Pancreas (tissue), 10 donors: ENCODE measurements at regions not wholly inside any gene's neighbourhood (a gene's known extent, or its start where the extent isn't known, plus 50 kb on each side); places are given as distances from the start of the nearest gene placed in this dataset.
"Not testable (repeated sequence)": the region's sequence is repeated elsewhere in the genome, so short reads cannot be mapped to it uniquely, and the experiment has no call there.

Experiments used
- ATAC-seq, 4 donors: fragments of 200-7000 bp; cut with Tn5 transposase; one replicate each; pipeline versions ENCODE4 v1.8.0 to v1.9.1; 2020; ENCODE audit warnings: mild to moderate bottlenecking in 4 of 4, moderate library complexity in 4 of 4
- DNase-seq, 6 donors: peaks; one replicate each; pipeline ENCODE4 v3.0.0-alpha.2; 2020
- FAIRE-seq: peaks from 2 replicates; lab custom pipeline; 2012; peaks lifted over from hg19 to GRCh38; lab: Jason Lieb, UNC
- H3K27ac ChIP-seq, 4 donors: fragments of 200-600 bp; sonication (generic); 1 replicate in 3 of 4; 2 replicates in 1 of 4; pipeline versions ENCODE4 v1.5.0 to v1.8.0; 2020
- H3K27me3 ChIP-seq, 4 donors: fragments of 200-600 bp; one replicate each; pipeline ENCODE4 v1.8.0; 2021
- H3K36me3 ChIP-seq, 3 donors: fragments of 200-600 bp; sonication (generic) in 1 of 3; one replicate each; pipeline versions ENCODE4 v1.5.0 to v1.8.0; 2020 to 2021
- H3K4me1 ChIP-seq, 3 donors: fragments of 200-600 bp; one replicate each; pipeline ENCODE4 v1.8.0; 2021
- H3K4me3 ChIP-seq, 4 donors: fragments of 200-600 bp; sonication (generic) in 2 of 4; one replicate each; pipeline versions ENCODE4 v1.5.0 to v1.8.0; 2020 to 2021
- H3K9me3 ChIP-seq, 4 donors: fragments of 200-600 bp; one replicate each; pipeline ENCODE4 v1.8.0; 2021
- CTCF ChIP-seq, 4 donors: fragments of 200-600 bp; sonication (generic) in 3 of 4; IDR thresholded peaks; one replicate each; pipeline versions ENCODE4 v1.5.0 to v1.8.0; 2021; ENCODE audit warnings: antibody characterized with exemption in 4 of 4
- WGBS, 2 donors: extraction: QIAGEN DNeasy Blood & Tissue Kit; methylation state at CpG; one replicate each; pipeline ENCODE4 v1.1.7; 2013; 5-methylcytosine and 5-hydroxymethylcytosine counted together
- intact Hi-C, 3 donors: fragments of 100-400 bp; cut with DNase I; formaldehyde crosslinking; loops; one replicate each; pipeline versions ENCODE4 v1.11.1 to v1.14.2; 2022
- donor health status: healthy with polysubstance abuse.
- donor health status: DM: no; HTN: no; CAD: no; lungs with moderate emphysema.
- donor health status: DM: no; HTN: no; CAD: no.
- donor health status: control.
- donor health status: control.
- donor health status: Bipolar disorder and iron deficiency.
- donor health status: DM: yes; HTN: yes; CAD: no.
- donor health status: DM: no; HTN: no; CAD: no.
- donor health status: DM: no; HTN: no; CAD: no.
- donor health status: DM: yes; HTN: yes; CAD: no.

GRCh38 chr3:94373456-94373855, 310.6 kb downstream of the NSUN3 start:
- H3K4me3 ChIP-seq, result no peak overlapping the region
- no peak for TF ChIP-seq CTCF (IDR thresholded peaks at IDR 0.05)
- FAIRE-seq, result no peak
- intact Hi-C loops, result no loop called here
- H3K9me3 ChIP-seq, result no peaks in the 10 kb centered on the region
- DNase-seq, result no peak
- no peak overlapping the region for H3K27ac ChIP-seq
- H3K36me3 ChIP-seq, result no peaks in the 10 kb centered on the region
- H3K27me3 ChIP-seq, result no peaks in the 10 kb centered on the region
- no peaks in the 10 kb centered on the region for H3K4me1 ChIP-seq
- no peak for ATAC-seq

- DNase-seq, result no peak
- no peaks in the 10 kb centered on the region for H3K27me3 ChIP-seq
- no peak for FAIRE-seq
- H3K27ac ChIP-seq, result no peak overlapping the region
- H3K4me3 ChIP-seq, result no peak overlapping the region
- H3K9me3 ChIP-seq, result no peaks in the 10 kb centered on the region
- no peaks in the 10 kb centered on the region for H3K36me3 ChIP-seq
- H3K4me1 ChIP-seq, result no peaks in the 10 kb centered on the region
- 49 to 67% methylated on average over 1 of the region's 1 CpG for WGBS, 2 donors
- intact Hi-C loops, result no loop called here
- ATAC-seq, result no peak
- no peak for TF ChIP-seq CTCF (IDR thresholded peaks at IDR 0.05)
These were observed 311.7 kb downstream of the NSUN3 start for GRCh38 chr3:94374439-94375161.

GRCh38 chr3:94377123-94377696, 314.3 kb downstream of the NSUN3 start:
- not testable (repeated sequence) for FAIRE-seq

GRCh38 chr3:94377863-94378262, 315.0 kb downstream of the NSUN3 start:
- FAIRE-seq, H3K4me3 ChIP-seq, H3K9me3 ChIP-seq, ATAC-seq, H3K4me1 ChIP-seq, DNase-seq, H3K27me3 ChIP-seq, H3K36me3 ChIP-seq, intact Hi-C loops, H3K27ac ChIP-seq: not testable (repeated sequence)
- WGBS, 2 donors, result 76 to 79% methylated on average over 3 of the region's 3 CpGs

More at GRCh38 chr3:94377123-94377696, 314.3 kb downstream of the NSUN3 start:
- H3K27me3 ChIP-seq, H3K4me1 ChIP-seq, intact Hi-C loops, H3K9me3 ChIP-seq, ATAC-seq, H3K27ac ChIP-seq, DNase-seq, H3K4me3 ChIP-seq, H3K36me3 ChIP-seq: not testable (repeated sequence)
- 68 to 81% methylated on average over 3 of the region's 3 CpGs for WGBS, 2 donors

- no peaks in the 10 kb centered on the region for H3K4me1 ChIP-seq
- H3K27me3 ChIP-seq, result no peaks in the 10 kb centered on the region
- 66 to 73% methylated on average over 1 of the region's 1 CpG for WGBS, 2 donors
- no peaks in the 10 kb centered on the region for H3K9me3 ChIP-seq
- TF ChIP-seq CTCF (IDR thresholded peaks at IDR 0.05), result no peak
- intact Hi-C loops, result no loop called here
- FAIRE-seq, result peak; percentile 45
- no peak overlapping the region for H3K4me3 ChIP-seq
- DNase-seq, result no peak
- ATAC-seq, result no peak
- no peak overlapping the region for H3K27ac ChIP-seq
- no peaks in the 10 kb centered on the region for H3K36me3 ChIP-seq
These were observed 315.5 kb downstream of the NSUN3 start for GRCh38 chr3:94378322-94378721.

GRCh38 chr3:94379264-94379663, 316.4 kb downstream of the NSUN3 start:
- ATAC-seq (no peak), FAIRE-seq (no peak), DNase-seq (no peak)
- TF ChIP-seq CTCF (IDR thresholded peaks at IDR 0.05), result no peak
- intact Hi-C loops, result no loop called here
- Histone ChIP-seq H3K27ac (no peak overlapping the region), H3K4me3 (no peak overlapping the region), H3K4me1 (no peaks in the 10 kb centered on the region), H3K9me3 (no peaks in the 10 kb centered on the region), H3K36me3 (no peaks in the 10 kb centered on the region), H3K27me3 (no peaks in the 10 kb centered on the region)
- WGBS, 2 donors, result 87 to 94% methylated on average over 2 of the region's 2 CpGs
